ENCODE measurements at regions not wholly inside any gene's neighbourhood (a gene's known extent, or its start where the extent isn't known, plus 50 kb on each side); places are given as distances from the start of the nearest gene placed in this dataset.

- Histone ChIP-seq H3K27ac (ENCODE audit: low read depth, low read length) (no peak overlapping the region), H3K9ac (ENCODE audit: low read length) (no peak overlapping the region), H3K4me2 (ENCODE audit: low read length) (no peak overlapping the region), H3K79me2 (ENCODE audit: insufficient read depth, low read length) (no peaks in the 10 kb centered on the region), H4K20me1 (ENCODE audit: insufficient read depth, low read length) (no peaks in the 10 kb centered on the region), H3K9me3 (ENCODE audit: insufficient read depth, low read depth, low read length) (no peaks in the 10 kb centered on the region), H2AFZ (ENCODE audit: low read depth, low read length) (no peak overlapping the region), H3K4me3 (ENCODE audit: insufficient read depth, low read depth, low read length) (no peak overlapping the region), H3K4me1 (ENCODE audit: insufficient read depth, low read length) (no peaks in the 10 kb centered on the region), H3K27me3 (ENCODE audit: insufficient read depth, low read length) (no peaks in the 10 kb centered on the region), H3K36me3 (ENCODE audit: insufficient read depth, low read length) (no peaks in the 10 kb centered on the region)
- Mint-ChIP-seq H3K4me1 (ENCODE audit: low read depth, unreplicated experiment) (peaks cover 4% of the 10 kb centered on the region), H3K36me3 (ENCODE audit: low read depth, unreplicated experiment) (no peaks in the 10 kb centered on the region), H3K9me3 (ENCODE audit: unreplicated experiment) (peaks cover 4% of the 10 kb centered on the region), H3K27ac (ENCODE audit: unreplicated experiment) (no peak overlapping the region), H3K27me3 (ENCODE audit: low read depth, unreplicated experiment) (no peaks in the 10 kb centered on the region), H3K4me3 (ENCODE audit: unreplicated experiment) (no peak overlapping the region)
- DNase-seq (ENCODE audit: low read depth) (peak; percentile 3), FAIRE-seq (no peak)
- no peak for TF ChIP-seq EZH2 (IDR thresholded peaks at IDR 0.05; ENCODE audit: insufficient read depth, low read length)
- TF ChIP-seq, protein P1, sequence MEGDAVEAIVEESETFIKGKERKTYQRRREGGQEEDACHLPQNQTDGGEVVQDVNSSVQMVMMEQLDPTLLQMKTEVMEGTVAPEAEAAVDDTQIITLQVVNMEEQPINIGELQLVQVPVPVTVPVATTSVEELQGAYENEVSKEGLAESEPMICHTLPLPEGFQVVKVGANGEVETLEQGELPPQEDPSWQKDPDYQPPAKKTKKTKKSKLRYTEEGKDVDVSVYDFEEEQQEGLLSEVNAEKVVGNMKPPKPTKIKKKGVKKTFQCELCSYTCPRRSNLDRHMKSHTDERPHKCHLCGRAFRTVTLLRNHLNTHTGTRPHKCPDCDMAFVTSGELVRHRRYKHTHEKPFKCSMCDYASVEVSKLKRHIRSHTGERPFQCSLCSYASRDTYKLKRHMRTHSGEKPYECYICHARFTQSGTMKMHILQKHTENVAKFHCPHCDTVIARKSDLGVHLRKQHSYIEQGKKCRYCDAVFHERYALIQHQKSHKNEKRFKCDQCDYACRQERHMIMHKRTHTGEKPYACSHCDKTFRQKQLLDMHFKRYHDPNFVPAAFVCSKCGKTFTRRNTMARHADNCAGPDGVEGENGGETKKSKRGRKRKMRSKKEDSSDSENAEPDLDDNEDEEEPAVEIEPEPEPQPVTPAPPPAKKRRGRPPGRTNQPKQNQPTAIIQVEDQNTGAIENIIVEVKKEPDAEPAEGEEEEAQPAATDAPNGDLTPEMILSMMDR (IDR thresholded peaks at IDR 0.05; ENCODE audit: insufficient read depth, low read depth, low read length), result no peak
These were observed 1745.6 kb upstream of the PCDH20 start for GRCh38 chr13:63161219-63161618.

GRCh38 chr13:63156816-63157215 is 1741.2 kb upstream of the PCDH20 start:
- no peaks in the 10 kb centered on the region for H3K27me3 Mint-ChIP-seq (ENCODE audit: low read depth, unreplicated experiment)

GRCh38 chr13:63149375-63149774 is 1733.7 kb upstream of the PCDH20 start:
- H3K4me2 ChIP-seq (ENCODE audit: low read length), result no peak overlapping the region
- TF ChIP-seq EZH2 (IDR thresholded peaks at IDR 0.05; ENCODE audit: insufficient read depth, low read length), result no peak
- TF ChIP-seq, protein P1 (IDR thresholded peaks at IDR 0.05; ENCODE audit: insufficient read depth, low read depth, low read length), result no peak
- no peaks in the 10 kb centered on the region for H3K79me2 ChIP-seq (ENCODE audit: insufficient read depth, low read length)
- H3K4me3 ChIP-seq (ENCODE audit: insufficient read depth, low read depth, low read length), result no peak overlapping the region
- no peaks in the 10 kb centered on the region for H3K9me3 ChIP-seq (ENCODE audit: insufficient read depth, low read depth, low read length)
- Mint-ChIP-seq H3K4me1 (ENCODE audit: low read depth, unreplicated experiment) (no peaks in the 10 kb centered on the region), H3K27me3 (ENCODE audit: low read depth, unreplicated experiment) (no peaks in the 10 kb centered on the region), H3K36me3 (ENCODE audit: low read depth, unreplicated experiment) (peaks cover 2% of the 10 kb centered on the region), H3K4me3 (ENCODE audit: unreplicated experiment) (no peak overlapping the region), H3K27ac (ENCODE audit: unreplicated experiment) (no peak overlapping the region), H3K9me3 (ENCODE audit: unreplicated experiment) (peaks cover 5% of the 10 kb centered on the region)
- H3K27ac ChIP-seq (ENCODE audit: low read depth, low read length), result no peak overlapping the region
- H3K4me1 ChIP-seq (ENCODE audit: insufficient read depth, low read length), result no peaks in the 10 kb centered on the region
- H3K9ac ChIP-seq (ENCODE audit: low read length), result no peak overlapping the region
- FAIRE-seq, result no peak
- H3K27me3 ChIP-seq (ENCODE audit: insufficient read depth, low read length), result no peaks in the 10 kb centered on the region
- no peaks in the 10 kb centered on the region for H4K20me1 ChIP-seq (ENCODE audit: insufficient read depth, low read length)
- DNase-seq (ENCODE audit: low read depth), result no peak
- H3K36me3 ChIP-seq (ENCODE audit: insufficient read depth, low read length), result no peaks in the 10 kb centered on the region
- no peak overlapping the region for H2AFZ ChIP-seq (ENCODE audit: low read depth, low read length)

More at GRCh38 chr13:63156816-63157215, 1741.2 kb upstream of the PCDH20 start:
- H3K4me2 ChIP-seq (ENCODE audit: low read length), result no peak overlapping the region
- H3K27ac ChIP-seq (ENCODE audit: low read depth, low read length), result no peak overlapping the region
- no peaks in the 10 kb centered on the region for H3K36me3 ChIP-seq (ENCODE audit: insufficient read depth, low read length)
- H3K9me3 ChIP-seq (ENCODE audit: insufficient read depth, low read depth, low read length), result no peaks in the 10 kb centered on the region
- peaks cover 4% of the 10 kb centered on the region for H3K4me1 Mint-ChIP-seq (ENCODE audit: low read depth, unreplicated experiment)
- H3K4me1 ChIP-seq (ENCODE audit: insufficient read depth, low read length), result no peaks in the 10 kb centered on the region
- FAIRE-seq, result no peak
- no peak for DNase-seq (ENCODE audit: low read depth)
- no peak overlapping the region for H2AFZ ChIP-seq (ENCODE audit: low read depth, low read length)
- H3K79me2 ChIP-seq (ENCODE audit: insufficient read depth, low read length), result no peaks in the 10 kb centered on the region
- H3K9me3 Mint-ChIP-seq (ENCODE audit: unreplicated experiment), result peaks cover 4% of the 10 kb centered on the region
- H3K27me3 ChIP-seq (ENCODE audit: insufficient read depth, low read length), result no peaks in the 10 kb centered on the region
- H3K27ac Mint-ChIP-seq (ENCODE audit: unreplicated experiment), result no peak overlapping the region
- H4K20me1 ChIP-seq (ENCODE audit: insufficient read depth, low read length), result no peaks in the 10 kb centered on the region
- no peak overlapping the region for H3K9ac ChIP-seq (ENCODE audit: low read length)
- H3K36me3 Mint-ChIP-seq (ENCODE audit: low read depth, unreplicated experiment), result no peaks in the 10 kb centered on the region
- no peak overlapping the region for H3K4me3 Mint-ChIP-seq (ENCODE audit: unreplicated experiment)
- no peak overlapping the region for H3K4me3 ChIP-seq (ENCODE audit: insufficient read depth, low read depth, low read length)
- no peak for TF ChIP-seq EZH2 (IDR thresholded peaks at IDR 0.05; ENCODE audit: insufficient read depth, low read length)
- TF ChIP-seq, protein P1 (IDR thresholded peaks at IDR 0.05; ENCODE audit: insufficient read depth, low read depth, low read length), result no peak

Data from astrocyte (in vitro differentiated cells and primary cell).